Stimulated activated CD4-positive, alpha-beta T cell treated with anti-CD3 and anti-CD28 coated beads, Interleukin-4, amount 100 ng/mL, for 4 hours (primary cell): ENCODE measurements at regions not wholly inside any gene's neighbourhood (a gene's known extent, or its start where the extent isn't known, plus 50 kb on each side); places are given as distances from the start of the nearest gene placed in this dataset.

ENCODE experiments used
- DNase-seq, 2 experiments: peaks; one replicate each; pipeline ENCODE4 v3.0.0-alpha.2; 2020

DNA sequence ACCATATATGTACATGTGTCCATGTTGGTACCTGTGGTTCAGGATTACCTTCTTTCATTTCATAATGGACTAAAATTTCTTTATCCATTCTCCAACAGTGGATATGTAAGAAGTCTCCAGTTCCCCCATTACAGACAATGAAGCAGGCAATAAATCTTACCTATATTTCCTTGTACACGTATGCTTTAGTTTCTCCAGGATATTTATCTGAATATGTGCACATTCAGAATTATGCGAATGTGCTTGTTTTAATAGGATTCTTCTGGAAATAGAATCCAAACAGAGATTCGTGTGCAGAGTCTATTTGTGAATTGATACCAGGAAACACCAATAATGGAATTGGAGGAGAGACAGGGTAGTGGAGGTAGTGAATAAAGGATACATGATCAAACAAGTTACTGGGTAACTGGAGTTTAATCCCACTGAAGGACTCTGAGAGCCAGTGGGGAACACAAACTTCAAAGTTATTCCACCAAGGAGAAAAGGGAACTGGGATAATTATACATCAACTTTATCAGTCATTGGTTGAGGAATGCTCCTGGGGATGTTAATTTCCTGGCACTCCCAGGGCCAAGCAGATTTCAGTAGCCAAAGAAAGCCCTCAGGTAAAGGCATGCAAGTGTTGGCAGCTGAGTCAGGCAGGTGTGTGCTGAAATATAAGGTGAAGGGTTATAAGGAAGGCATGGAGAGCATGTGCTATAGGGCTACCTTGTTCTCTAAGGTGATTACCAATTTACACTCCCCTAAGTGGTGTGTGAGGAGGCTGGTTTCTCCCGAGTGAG is 374.9 kb upstream of the PBX1 start:
- DNase-seq: no peak

DNA sequence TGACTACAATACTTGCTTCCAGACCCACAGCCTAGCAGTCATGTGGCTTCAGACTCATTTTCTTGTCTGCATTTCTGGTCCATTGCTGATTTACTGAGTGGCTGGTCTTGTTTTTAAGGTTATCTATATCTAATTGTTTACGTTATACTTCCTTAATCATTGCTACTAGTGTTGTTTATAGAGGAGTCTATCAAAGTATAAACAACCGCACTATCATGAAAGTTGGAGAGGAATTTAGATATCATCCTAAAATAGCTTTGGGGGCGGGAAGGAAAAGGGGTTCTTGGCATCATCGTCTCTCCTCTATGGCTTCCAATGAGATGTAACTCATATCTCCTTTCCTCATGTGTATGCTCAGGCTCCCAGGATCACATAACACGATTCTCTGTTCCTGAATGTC is 372.1 kb upstream of the PBX1 start:
- no peak for DNase-seq

DNA sequence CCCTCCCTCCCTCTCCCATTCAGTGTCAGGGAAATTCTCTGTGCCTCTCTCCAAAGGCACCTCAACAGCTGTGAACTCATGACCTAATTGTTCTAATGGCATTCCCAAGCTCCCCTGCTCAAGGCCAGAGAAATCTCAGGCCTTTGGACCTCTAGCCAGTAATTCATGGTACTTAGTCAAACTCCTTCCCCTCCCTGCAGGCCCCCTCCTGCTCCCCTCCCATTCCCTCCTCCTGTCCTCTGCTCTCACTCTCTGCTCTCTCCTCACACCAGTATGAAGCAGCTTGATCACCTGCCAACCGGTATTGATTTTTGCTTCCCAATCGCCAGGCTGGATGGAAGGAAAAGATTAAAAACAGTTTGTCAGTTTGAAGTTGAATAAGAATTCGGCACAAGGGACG is 370.5 kb upstream of the PBX1 start:
- no peak for DNase-seq

DNA sequence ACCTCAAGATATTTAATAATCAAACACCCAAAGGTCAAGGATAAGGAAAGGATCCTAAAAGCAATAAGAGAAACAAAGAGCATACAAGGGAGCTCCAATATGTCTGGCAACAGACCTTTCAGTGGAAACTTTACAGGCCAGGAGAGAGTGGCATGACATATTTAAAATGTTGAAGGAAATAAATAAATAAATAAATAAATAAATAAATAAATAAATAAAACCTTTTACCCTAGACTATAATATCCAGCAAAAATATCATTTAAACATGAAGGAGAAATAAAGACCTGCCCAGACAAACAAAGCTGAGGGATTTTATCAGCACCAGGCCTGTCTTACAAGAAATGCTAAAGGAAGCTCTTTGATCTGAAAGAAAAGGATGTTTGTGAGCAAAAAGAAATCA is 367.8 kb upstream of the PBX1 start:
- DNase-seq: no peak

DNA sequence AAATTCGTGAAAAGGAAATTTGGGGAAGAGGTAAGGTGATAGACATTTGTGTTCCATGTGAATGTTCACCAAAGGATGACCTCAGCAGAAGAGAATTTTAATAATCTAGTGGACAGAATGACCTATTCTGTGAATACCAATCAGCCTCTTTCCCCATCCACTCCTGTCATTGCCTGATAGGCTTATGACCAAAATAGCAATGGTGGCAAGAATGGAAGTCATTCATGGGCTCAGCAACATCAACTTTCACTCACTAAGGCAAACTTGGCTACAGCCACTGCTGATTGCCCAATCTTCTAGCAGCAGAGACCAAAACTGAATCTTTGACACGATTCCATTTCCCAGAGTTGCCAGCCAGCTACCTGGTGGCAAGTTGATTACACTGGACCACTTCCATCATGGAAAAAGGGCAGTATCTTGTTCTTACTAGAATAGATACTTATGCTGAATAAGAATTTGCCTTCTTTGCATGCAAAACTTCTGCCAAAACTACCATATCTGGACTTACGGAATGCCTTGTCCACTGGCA is 348.7 kb upstream of the PBX1 start:
- no peak for DNase-seq

DNA sequence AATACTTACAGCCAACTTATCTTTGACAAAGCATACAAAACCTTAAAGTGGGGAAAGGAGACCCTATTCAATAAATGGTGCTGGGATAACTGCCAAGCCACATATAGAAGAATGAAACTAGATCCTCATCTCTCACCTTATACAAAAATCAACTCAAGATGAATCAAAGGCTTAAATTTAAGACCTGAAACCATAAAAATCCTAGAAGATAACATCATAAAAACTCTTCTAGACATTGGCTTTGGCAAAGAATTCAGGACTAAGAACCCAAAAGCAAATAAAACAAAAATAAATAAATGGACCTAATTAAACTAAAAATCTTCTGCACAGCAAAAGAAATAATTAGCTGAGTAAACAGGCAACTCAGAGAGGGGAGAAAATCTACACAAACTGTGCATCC is 335.6 kb upstream of the PBX1 start:
- DNase-seq: no peak

DNA sequence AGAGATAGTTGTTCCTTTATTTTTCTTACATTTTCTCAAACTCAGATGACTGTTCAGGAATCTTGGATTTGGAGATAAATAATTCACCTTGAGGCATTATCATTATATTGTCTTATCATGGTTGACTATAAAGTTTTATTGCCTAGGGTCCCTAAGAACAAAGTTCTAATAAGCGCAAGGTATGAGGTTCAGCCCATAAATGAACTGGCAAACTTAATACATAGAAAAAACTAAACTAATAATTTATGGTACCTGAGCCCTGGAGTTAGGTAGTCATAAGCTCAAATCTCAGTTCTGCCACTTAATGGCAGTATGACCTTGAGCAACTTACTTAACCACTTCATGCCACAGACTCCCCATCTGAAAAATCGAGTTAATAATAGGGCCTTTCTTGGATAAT is 334.0 kb upstream of the PBX1 start:
- no peak for DNase-seq

DNA sequence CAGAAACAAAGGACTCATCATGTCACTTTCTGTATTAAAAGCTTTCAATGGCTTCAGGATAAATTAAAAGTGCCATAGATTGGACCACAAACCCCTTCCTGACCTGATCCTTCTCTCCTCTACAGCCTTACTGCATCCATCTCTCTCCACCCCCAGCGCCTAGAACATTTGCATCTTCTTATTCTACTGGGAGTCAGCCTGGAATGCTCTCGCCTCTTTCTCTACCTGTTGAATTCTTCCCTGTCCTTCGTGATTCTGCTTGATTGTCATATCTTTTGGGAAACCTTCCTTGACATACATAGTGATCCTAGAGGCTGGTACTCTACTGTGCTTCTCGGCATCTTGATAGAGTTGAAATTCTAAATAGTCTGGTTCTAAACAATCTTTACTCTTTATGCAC is 332.0 kb upstream of the PBX1 start:
- no peak for DNase-seq

DNA sequence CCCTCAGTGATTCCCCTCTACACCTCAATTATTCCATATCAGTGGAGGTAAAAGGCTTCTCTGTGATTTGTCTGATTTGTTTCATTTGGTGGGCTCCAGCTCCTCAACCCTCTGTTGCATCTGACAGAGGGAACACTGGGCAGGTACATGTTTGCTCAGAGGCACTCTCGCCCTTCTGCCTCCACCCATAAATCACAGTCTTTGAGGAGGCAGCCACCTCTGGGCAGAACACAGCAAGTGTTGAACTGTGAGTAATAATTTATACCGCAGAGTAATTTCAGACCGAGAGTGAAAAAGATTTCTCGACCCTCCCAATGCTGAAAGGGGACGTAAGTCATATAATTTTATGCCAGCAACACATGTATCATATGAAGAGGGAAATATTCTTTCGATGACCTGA is 330.1 kb upstream of the PBX1 start:
- no peak for DNase-seq

DNA sequence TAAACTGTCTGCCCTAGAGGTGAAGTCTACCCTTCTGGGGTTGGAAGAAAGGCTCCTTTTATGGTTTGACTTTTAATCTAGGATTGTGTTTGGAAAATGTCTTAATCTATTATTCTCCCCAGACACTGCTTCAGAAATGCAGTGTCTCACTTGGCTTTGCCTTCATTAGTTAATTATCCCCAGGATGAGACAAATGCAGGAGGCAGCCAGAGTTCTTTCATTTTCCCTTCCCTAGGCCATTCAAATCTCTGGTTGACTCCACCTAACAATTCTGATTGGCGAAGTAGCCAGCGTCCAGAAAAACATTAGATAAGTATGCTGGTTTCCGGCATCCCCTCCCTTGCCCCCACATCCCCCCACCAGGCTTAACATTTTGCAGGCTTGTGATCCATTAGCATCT is 325.8 kb upstream of the PBX1 start:
- no peak for DNase-seq

DNA sequence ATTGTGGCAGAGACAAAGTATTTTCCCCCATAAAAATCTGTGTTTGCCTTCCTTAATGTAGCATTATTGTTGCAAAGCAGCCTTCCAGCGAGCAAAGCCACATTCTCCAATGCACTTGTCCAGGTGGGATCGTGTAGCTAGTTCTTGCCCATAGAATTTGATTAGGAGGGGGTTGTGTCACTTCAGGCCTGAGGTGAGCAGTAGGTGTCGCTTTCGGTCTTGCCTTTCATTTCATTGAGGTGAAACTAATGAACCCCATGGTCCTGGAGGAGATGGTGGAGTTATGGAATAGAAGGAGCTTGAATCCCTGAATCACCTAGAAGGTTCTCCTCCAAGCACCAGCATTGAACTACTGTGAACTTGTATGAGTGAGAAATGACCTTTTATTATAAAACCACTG is 318.9 kb upstream of the PBX1 start:
- no peak for DNase-seq

DNA sequence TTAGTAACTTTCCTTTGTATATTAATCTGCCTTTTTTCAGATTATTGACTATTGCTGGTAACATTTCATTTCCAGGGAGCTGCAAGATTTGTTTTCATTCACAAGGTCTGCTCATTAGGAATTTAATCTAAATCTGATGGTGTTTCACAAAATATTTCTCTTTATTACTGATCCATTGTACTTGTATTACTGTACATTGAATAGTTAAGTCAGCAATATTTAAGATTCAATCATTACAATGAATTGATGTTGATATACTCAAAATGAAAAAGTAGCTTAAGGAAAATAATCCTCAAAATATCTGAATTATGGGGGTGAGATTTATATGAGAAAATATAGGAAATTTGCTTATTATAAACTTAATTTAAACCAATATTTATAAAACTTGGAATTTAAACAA is 308.6 kb upstream of the PBX1 start:
- no peak for DNase-seq

DNA sequence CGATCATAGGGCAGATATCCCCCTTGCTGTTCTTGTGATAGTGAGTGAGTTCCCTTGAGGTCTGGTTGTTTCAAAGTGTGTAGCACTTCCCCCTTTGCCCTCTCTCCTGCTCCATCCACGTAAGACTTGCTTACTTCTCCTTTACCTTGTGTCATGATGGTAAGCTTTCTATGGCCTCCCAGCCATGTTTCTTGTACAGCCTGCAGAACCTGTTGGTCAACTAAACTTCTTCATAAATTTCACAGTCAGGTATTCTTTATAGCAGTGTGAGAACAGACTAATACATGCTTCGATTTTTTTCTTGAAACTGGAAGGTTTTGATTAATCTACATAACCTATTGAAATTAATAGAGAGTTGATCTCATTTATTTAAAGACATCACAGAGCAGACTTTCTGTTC is 302.5 kb upstream of the PBX1 start:
- DNase-seq: no peak

DNA sequence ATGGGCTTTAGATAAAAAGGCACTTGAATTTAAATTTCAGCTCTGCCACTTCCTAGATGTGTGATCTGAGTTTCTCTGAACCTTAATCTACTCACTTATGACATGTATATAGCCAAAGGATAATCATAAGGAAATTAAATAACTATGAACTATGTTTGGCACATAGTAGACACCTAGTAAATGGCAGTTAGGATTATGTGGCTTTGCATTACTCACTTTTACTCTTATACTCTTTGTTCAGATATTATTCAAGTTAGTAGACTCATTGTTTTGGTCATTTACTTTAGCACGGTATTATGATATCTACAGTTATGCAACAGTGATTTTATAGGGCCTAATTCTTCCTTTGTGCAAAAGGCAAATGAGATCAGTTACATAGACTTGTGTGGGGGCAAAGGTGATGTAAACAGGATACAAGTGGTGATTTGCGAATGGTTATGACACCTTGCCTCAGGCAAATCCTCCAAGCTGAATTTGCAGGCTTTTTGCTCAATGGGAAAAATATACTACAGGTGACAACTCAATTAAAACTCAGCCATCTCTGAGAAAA is 297.2 kb upstream of the PBX1 start:
- DNase-seq: no peak

DNA sequence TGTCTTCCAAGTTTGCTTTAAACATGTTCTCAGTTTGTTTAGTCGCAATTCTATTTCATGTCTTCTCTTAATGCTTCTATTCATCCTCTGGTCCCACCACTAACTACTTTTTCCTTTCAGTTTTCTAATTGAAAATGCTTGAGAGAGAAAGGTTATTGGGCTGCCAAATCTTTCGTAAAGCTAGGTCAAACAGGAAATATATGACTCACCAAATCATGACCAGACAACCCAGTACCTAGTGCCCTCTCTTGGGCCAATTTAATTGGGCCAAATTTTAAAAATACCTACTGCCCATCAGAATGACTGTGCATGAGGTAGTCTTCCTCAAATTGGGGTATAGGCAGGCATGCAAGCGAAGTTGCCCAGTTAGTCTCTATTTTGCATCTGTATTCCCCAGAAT is 295.4 kb upstream of the PBX1 start:
- DNase-seq: no peak

DNA sequence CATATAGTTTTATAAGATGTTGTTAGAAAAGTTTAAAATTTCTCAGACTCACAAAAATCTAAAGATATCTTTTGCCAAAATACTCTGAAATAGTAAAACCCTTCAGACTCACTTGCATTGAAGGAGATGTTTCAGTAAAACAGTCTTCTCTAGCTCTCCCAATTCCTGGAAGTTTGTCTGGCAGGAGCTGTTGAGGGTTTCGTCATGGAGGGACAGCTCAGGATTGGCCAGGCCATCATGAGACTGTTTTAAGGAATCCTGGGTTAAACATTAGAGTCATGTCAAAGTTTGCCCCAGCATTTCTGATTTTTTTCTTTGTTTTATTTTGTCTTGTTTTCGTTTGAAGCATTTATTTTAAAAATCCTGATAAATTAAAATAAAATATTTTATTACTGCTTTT is 293.8 kb upstream of the PBX1 start:
- DNase-seq: no peak

DNA sequence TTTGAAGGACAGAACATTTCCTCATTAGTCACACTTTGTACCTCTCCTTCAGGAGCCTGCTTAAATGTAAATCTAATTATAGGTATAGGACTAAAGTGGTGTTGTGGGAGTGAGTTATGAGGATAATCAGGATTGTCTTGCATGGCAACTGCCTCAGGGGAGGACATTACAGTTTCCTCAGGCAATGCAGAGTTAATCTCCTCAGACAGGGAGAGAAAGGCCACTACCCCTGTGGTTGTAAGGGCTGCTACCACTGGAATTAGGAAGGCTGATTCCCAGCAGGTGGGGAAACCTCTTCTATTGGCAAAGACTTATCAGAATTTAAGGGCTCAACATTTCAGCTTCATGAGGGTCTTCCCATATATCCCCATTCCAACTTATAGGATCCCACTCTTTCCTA is 286.8 kb upstream of the PBX1 start:
- no peak for DNase-seq

DNA sequence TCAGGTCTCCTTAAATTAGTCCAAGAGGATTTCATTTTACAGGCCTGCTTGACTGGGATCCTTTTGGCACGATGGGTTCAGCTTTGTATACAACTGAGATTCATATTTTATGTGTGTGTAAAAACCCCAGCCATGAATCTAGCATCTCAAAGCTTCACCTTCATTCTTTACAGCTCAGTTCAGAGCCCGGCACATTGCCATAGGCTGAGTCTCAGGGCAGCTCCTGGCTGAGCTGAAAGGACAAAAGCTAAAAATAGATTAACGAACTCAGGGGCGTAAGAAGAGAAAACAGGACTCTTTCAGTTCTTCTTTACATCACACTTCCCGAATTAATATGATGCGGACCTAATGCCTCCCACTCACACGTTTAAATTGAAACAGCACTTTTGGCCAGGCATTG is 262.8 kb upstream of the PBX1 start:
- DNase-seq: no peak

DNA sequence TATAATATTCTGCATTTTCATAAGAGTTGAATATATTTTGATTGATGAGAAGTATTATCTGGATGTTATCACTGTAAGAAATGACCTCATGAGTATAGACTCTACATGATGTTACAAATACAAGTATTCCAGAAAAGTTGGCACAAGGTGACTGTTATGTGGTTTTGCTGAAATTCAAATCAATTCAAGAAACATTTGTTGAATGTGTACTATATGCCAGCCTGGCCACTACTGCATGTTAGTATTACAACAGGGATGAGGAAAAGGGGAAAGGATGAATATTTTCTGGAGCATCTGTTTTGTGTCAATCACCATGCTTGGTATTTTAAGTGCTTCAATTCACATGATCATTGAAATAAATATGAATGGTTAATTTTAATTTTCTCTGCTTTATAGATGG is 250.9 kb upstream of the PBX1 start:
- DNase-seq: no peak

DNA sequence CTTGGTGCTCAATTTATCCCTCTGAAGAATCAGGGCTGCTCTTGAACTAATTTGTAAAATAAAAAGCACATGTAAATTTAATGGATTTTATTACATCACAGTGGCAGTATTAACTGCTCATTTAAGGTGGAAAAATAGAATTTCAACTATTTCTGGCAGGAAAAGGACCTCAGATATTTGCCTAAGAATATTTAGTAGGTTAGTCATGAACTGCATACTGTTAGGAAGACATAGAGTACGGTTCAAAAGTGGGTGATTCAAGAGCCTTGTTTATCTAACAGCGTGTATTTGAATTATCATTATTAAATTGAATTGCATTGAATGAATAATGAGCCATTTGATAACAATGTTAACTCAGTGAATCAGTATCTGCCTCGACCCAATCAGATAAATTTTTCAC is 248.8 kb upstream of the PBX1 start:
- no peak for DNase-seq

DNA sequence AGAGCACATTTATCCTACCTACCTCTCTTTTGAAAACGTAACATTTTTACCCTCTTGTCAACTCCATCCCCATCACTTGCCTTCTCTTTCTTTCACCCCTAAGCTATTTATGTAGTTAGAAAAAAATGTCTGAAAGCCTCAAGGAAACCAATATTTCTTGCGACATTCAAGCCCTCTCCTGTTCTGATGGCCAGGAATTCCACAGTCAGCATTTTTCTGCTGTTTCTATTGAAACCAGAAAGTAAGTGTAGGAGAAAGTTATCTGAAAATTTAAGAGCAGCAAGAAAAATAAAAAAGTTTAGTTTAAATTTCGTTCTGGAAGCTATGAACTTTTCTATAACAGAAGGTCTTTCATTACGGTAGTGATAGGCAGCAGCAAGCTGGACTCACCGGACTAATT is 247.6 kb upstream of the PBX1 start:
- no peak for DNase-seq

DNA sequence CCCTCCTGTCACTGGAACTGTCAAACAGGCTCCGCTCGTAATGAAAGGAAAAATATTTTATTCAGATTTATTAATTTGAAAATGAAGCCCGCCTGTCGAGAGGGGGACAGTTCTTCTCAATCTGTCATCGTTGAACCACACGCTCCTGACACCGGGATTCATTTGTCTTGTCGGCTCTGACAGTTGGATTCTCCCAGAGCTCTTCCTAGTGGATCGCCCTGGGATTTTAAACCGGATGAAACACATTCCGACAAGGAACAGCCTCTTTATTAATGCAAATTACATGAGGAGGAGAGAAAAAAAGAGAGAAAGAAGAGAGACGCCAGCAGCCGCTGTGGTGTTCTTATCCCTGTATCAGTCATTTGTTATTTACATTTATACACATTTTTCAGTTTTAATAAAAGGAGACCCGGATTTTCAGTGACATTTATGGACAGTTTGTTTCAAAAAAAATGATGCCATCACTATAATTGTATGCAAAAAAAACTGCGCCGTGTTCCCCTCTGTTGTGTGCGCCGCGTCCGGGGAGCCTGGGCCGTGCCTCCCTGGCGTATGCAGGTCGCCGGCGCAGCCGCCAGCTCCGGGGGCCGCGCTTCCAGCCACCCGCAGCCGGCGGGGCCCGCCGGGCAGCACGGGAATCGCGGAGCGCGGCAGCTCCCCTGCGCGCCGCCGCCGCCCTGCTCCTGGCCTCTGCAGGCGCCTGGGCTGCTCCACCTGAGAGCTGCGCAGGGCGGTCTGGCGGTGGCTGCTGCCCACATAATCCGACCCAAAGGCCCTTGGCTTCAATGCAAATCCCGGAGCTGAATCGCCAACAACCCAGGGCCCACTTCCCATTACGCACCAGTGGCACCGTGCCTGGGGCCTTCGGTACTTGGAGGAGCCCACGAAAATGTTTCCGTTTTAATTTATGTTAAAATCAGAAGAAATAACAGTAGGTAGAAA is 237.9 kb upstream of the PBX1 start:
- no peak for DNase-seq

DNA sequence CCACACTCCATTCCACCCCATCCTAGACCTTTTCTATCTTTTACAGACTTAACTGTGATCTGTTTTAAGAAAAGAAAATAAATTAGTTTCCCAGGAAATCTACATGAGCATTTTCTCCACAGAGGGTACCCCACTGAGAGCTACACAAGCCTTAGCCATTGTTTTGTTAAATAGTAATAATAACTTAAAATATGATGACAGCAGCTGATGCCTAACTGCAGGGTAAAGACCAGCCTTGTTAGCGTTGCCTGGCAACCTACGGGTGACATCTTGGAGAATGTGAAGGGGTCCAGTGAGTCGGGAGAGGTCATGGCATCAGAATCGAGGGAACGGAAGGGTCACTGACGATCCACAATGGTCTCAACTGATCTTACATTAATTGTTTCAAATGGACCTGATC is 233.2 kb upstream of the PBX1 start:
- DNase-seq: no peak

DNA sequence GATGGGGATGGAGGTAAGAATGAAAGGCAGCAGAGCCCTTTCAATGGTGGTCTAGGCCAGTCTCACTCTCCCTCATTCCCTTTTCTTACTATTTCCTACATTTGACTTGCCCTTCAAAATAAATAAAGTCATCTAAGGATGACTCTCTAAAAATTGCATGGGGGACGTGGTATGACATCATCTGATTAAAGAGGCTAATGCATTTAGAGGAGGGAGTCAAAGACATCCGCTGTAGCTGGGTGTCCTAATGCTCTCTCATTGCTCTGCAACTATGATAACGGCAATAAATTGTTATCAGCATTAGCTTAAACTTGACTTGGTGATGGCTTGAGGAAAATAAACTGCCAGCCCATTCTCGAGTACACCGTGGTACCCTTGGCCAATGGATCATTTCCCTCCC is 225.6 kb upstream of the PBX1 start:
- no peak for DNase-seq
